HFFc6 (cell line): ENCODE measurements at regions not wholly inside any gene's neighbourhood (a gene's known extent, or its start where the extent isn't known, plus 50 kb on each side); places are given as distances from the start of the nearest gene placed in this dataset.

Source experiments
- DNase-seq: peaks from one replicate; pipeline ENCODE4 v3.0.0-alpha.2; 2018
- H3K27ac Mint-ChIP-seq: 2 replicates; pipeline ENCODE4 v1.8.0; 2020; ENCODE audit warnings: mild to moderate bottlenecking, mixed read lengths
- H3K27me3 Mint-ChIP-seq: 2 replicates; pipeline ENCODE4 v1.8.0; 2021; ENCODE audit warnings: mild to moderate bottlenecking, moderate library complexity, mixed read lengths; ENCODE audit not compliant: insufficient read depth
- H3K36me3 Mint-ChIP-seq: 2 replicates; pipeline ENCODE4 v1.8.0; 2021; ENCODE audit warnings: low read depth, mixed read lengths
- H3K4me1 Mint-ChIP-seq: 2 replicates; pipeline ENCODE4 v1.8.0; 2020; ENCODE audit warnings: low read depth, mixed read lengths
- H3K4me3 Mint-ChIP-seq: 2 replicates; pipeline ENCODE4 v1.8.0; 2020; ENCODE audit warnings: mild to moderate bottlenecking, moderate library complexity, mixed read lengths
- H3K9me3 Mint-ChIP-seq: 2 replicates; pipeline ENCODE4 v1.8.0; 2020; ENCODE audit warnings: mild to moderate bottlenecking, mixed read lengths
- TF ChIP-seq, protein P1 (sequence below): fragments of 200-600 bp; sonication (generic); IDR thresholded peaks from 2 replicates; pipeline ENCODE4 v1.5.0; 2021; ENCODE audit warnings: antibody characterized with exemption, mild to moderate bottlenecking

DNA sequence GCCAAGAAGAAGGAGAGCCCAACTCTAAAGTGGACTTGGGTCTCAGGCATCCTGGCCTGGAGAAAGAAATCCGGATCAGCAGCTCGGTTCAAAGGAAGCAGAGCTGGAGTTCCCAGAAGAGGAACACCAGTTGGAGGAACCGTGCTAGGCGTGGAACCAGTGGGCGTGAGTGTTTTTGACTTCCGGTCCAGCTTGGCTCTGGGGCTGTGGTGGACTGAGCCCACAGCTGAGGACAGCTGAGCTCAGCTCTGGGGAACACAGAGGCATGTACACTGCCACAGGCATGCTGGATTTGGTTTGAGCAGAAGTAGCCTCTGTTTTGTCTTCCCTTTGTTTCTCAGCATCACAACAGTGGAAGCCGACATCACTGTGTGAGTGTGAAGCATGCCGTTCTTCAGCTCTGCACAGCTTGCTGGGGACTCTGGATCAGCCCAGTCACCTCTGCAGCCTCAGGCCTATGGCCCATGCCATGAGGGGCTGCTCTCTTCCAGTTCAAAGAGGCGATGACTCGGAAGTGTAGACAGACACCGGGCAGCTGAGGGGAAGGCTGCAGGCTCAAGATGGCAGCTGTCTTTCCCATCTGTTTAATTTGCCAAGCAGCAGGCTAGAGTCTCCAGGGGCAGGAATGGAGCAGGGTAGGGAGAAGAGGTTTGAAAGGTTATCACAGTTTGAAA is 185.8 kb upstream of the UBE3A start:
- H3K4me3 Mint-ChIP-seq: no peak overlapping the region
- no peaks in the 10 kb centered on the region for H3K36me3 Mint-ChIP-seq
- H3K4me1 Mint-ChIP-seq: no peaks in the 10 kb centered on the region
- H3K9me3 Mint-ChIP-seq: no peaks in the 10 kb centered on the region
- peaks cover 24% of the 10 kb centered on the region for H3K27me3 Mint-ChIP-seq
- no peak for DNase-seq
- TF ChIP-seq, protein P1, sequence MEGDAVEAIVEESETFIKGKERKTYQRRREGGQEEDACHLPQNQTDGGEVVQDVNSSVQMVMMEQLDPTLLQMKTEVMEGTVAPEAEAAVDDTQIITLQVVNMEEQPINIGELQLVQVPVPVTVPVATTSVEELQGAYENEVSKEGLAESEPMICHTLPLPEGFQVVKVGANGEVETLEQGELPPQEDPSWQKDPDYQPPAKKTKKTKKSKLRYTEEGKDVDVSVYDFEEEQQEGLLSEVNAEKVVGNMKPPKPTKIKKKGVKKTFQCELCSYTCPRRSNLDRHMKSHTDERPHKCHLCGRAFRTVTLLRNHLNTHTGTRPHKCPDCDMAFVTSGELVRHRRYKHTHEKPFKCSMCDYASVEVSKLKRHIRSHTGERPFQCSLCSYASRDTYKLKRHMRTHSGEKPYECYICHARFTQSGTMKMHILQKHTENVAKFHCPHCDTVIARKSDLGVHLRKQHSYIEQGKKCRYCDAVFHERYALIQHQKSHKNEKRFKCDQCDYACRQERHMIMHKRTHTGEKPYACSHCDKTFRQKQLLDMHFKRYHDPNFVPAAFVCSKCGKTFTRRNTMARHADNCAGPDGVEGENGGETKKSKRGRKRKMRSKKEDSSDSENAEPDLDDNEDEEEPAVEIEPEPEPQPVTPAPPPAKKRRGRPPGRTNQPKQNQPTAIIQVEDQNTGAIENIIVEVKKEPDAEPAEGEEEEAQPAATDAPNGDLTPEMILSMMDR: no peak
- no peak overlapping the region for H3K27ac Mint-ChIP-seq

DNA sequence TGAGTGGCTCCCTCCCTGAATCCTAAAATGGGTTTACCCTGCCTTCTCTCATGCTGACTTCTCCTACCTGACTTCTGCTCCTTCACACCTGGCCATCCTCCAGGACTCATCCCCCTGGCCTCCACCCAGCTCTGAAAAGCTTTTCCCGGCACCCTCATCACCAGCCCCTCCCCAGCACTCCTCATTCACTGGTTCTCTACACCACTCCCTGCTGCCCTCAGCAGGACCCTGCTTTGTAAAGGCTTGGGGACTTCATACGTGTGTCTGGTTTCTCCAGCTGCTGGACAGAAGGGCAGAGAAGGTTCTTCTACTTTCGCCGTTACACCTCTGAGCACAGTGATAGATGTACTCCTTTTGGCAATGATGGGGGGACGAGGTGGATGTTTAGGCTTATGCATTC is 184.9 kb upstream of the UBE3A start:
- Mint-ChIP-seq H3K9me3 (no peaks in the 10 kb centered on the region), H3K27ac (no peak overlapping the region)

DNA sequence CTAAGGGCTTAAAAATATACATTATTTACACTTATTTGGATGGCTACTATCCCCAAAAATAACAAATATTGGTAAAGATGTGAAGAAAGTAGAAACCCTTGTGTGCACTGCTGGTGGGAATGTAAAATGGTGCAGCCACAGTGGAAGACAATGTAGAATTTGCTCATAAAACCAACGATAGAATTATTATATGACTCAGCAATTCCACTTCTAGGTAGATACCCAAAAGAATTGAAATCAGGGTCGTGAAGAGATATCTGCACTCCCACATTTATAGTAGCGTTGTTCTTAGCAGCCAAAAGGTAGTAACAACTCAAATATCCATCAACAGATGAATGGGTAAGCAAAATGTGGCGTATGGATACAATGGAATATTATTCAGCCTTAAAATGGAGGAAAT is 181.6 kb upstream of the UBE3A start:
- Mint-ChIP-seq H3K27ac (no peak overlapping the region), H3K4me1 (no peaks in the 10 kb centered on the region), H3K27me3 (peaks cover 27% of the 10 kb centered on the region), H3K36me3 (no peaks in the 10 kb centered on the region), H3K9me3 (no peaks in the 10 kb centered on the region), H3K4me3 (no peak overlapping the region)
- TF ChIP-seq, protein P1: no peak
- no peak for DNase-seq

More for the DNA sequence above, 184.9 kb upstream of the UBE3A start:
- Mint-ChIP-seq H3K27me3 (peaks cover 30% of the 10 kb centered on the region), H3K36me3 (no peaks in the 10 kb centered on the region), H3K4me3 (no peak overlapping the region), H3K4me1 (no peaks in the 10 kb centered on the region)
- DNase-seq: no peak
- TF ChIP-seq, protein P1: no peak

- Mint-ChIP-seq H3K27me3 (peaks cover 29% of the 10 kb centered on the region), H3K4me3 (no peak overlapping the region), H3K4me1 (no peaks in the 10 kb centered on the region), H3K9me3 (no peaks in the 10 kb centered on the region), H3K36me3 (no peaks in the 10 kb centered on the region), H3K27ac (no peak overlapping the region)
- TF ChIP-seq, protein P1: no peak
- no peak for DNase-seq
Measured at GRCh38 chr15:25619761-25620160, 180.9 kb upstream of the UBE3A start.

DNA sequence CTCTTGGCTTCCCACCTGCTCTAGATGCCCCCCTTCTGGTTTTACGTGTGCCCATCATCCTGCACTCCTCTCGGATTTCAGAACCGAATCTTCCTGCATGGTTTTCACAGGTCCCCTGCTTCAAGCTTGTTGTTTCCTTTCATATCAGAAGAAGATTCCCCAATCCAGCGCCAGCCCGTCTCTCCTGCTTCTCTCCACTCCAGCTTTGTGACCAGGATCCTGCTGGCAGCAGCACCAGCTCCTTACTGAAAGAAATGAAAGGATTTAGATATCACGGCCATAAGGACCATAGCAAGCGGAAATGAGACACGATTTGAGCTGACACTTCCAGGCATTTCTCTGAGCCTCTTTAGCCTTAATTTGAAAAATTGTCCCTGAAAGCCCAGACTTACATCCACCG is 180.3 kb upstream of the UBE3A start:
- H3K9me3 Mint-ChIP-seq: no peaks in the 10 kb centered on the region
- H3K27ac Mint-ChIP-seq: no peak overlapping the region
- DNase-seq: no peak
- peaks cover 26% of the 10 kb centered on the region for H3K27me3 Mint-ChIP-seq
- TF ChIP-seq, protein P1: no peak
- no peaks in the 10 kb centered on the region for H3K36me3 Mint-ChIP-seq
- no peak overlapping the region for H3K4me3 Mint-ChIP-seq
- H3K4me1 Mint-ChIP-seq: no peaks in the 10 kb centered on the region
